Gastroesophageal sphincter (tissue), 3 donors: ENCODE measurements at regions not wholly inside any gene's neighbourhood (a gene's known extent, or its start where the extent isn't known, plus 50 kb on each side); places are given as distances from the start of the nearest gene placed in this dataset.

Experiments
- EP300 ChIP-seq: sonication (generic); formaldehyde crosslinking; IDR thresholded peaks from one replicate; pipeline ENCODE4 v1.6.1; 2017; ENCODE audit warnings: antibody characterized with exemption, mild to moderate bottlenecking
- POLR2AphosphoS5 ChIP-seq: sonication (generic); formaldehyde crosslinking; IDR thresholded peaks from one replicate; pipeline ENCODE4 v1.6.1; 2017; ENCODE audit warnings: antibody characterized with exemption
- TF ChIP-seq, protein P1 (sequence below), 4 experiments: fragments of 200-600 bp in 2 of 4; fragments of 450-650 bp in 2 of 4; sonication (generic) in 1 of 4; IDR thresholded peaks; one replicate each; pipeline ENCODE4 v1.5.1; 2017 to 2019; ENCODE audit warnings: antibody characterized with exemption in 4 of 4, mild to moderate bottlenecking in 2 of 4, moderate library complexity in 2 of 4

DNA sequence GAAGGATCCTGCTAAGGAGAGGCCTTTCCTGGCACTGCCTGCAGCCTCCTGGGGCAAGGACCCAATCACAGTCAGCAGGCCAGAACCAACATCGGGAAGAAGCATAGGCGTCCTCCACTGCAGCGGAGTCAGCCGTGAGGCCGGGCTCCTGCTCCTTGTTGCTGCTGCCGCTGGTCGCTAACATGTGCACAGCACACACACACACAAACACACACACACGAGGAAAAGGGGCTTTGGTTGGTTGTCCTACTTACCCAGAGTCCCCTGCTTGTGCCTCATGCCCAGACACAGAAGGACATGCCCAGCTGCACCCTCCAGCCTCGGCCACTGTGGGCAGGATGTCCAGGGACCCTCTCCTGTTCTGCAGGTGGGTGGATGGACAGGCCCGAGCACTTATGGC lies 209.4 kb downstream of the GLI2 start:
- TF ChIP-seq, protein P1, sequence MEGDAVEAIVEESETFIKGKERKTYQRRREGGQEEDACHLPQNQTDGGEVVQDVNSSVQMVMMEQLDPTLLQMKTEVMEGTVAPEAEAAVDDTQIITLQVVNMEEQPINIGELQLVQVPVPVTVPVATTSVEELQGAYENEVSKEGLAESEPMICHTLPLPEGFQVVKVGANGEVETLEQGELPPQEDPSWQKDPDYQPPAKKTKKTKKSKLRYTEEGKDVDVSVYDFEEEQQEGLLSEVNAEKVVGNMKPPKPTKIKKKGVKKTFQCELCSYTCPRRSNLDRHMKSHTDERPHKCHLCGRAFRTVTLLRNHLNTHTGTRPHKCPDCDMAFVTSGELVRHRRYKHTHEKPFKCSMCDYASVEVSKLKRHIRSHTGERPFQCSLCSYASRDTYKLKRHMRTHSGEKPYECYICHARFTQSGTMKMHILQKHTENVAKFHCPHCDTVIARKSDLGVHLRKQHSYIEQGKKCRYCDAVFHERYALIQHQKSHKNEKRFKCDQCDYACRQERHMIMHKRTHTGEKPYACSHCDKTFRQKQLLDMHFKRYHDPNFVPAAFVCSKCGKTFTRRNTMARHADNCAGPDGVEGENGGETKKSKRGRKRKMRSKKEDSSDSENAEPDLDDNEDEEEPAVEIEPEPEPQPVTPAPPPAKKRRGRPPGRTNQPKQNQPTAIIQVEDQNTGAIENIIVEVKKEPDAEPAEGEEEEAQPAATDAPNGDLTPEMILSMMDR (IDR thresholded peaks at IDR 0.05), result no peak
- TF ChIP-seq EP300 (no peak), POLR2AphosphoS5 (no peak)
